SK-MEL-5 (cell line): ENCODE measurements at regions not wholly inside any gene's neighbourhood (a gene's known extent, or its start where the extent isn't known, plus 50 kb on each side); places are given as distances from the start of the nearest gene placed in this dataset.

Experiments used
- DNase-seq: peaks from one replicate; pipeline ENCODE4 v3.0.0-alpha.2; 2016; ENCODE audit warnings: low read depth, low spot score
- in situ Hi-C: cut with HindIII; loops from 2 replicates; pipeline ENCODE4 v1.10.0; 2016; ENCODE audit warnings: low sequenced_read_pairs, high pct_unique_total_duplicates, low pct_unique_long_range_greater_than_20kb
- small RNA-seq, 2 experiments: library from RNA; depleted of rRNA; stranded (forward); fragments of <200 nt; gene quantifications; one replicate each; pipeline ENCODE3, GENCODE V24; 2014

DNA sequence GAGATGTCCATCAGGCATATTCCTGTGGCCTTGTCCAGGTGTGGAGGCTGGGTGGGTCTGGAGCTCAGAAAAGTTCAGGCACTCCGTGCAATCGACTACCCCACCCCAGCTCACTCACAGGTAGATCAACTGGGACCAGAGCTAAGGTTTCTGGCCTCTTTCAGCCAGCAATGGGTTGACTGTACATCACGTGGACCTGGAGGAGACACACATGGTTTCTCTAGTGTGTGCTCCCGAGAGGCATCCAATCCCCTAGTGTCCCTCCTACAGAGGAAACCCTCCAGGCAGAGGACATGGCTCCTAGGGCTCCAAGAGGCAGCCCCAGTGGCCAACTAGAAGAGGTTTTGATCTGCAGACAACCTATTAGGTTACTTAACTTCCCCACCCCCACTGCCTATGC lies 119.5 kb upstream of the RGS6 start:
- in situ Hi-C loops, result no loop called here
- no peak for DNase-seq

DNA sequence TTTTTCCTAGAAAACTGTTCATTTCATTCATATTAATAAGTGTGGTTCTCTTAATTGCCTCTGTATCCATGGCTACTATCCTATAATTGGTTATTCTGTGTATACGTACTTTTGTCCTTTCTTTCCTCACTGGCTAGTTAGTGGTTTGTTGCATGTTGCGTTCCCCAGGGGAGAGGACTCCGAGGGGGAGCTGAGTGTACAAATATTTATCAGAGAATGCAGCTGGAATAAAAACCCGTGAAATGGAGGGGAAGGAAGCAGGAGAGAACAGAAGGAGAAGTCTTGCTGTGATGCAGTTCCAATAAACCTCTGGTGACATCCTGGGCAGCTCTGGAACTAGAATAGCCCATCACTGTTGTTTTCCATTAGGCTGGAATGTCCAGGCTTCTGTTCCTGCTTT lies 117.1 kb upstream of the RGS6 start:
- DNase-seq, result no peak
- in situ Hi-C loops, result no loop called here

DNA sequence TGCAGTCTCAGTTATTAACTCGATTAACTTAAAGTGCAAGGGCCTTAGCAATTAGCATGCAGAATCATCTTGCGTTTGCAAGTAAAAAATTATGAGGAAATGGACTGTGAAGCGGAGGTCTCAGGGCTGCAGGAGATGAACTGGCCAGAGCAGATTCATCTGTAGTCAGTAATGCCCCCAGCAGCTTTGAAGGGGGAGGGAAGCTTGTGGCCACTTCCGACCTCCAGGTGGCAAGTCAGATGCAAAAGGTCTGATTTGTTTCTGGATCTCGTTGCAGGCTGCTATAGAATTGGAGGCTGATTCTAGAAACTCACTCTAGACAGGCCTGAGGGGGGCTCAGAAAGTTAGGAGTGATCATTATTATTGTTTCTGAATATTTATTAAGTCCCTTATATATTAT lies 107.4 kb upstream of the RGS6 start:
- in situ Hi-C loops, result no loop called here

DNA sequence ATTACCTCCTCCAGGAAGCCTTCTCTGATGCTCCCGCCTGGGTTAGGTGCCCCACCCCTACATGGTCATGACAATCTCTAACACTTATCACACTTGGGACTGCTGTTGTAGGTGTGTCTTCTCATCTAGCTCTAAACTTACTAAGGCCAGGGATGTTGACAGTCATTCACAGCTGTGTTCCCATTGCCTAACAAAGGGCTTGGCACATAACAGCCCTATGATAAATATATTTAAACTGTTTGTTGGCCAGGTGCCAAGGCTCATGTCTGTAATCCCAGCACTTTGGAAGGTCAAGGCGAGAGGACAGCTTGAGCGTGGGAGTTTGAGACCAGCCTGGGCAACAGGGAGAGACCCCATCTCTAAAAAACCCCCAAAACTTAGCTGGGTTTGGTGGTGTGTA lies 98.8 kb upstream of the RGS6 start:
- no peak for DNase-seq
- in situ Hi-C loops, result no loop called here

More for the DNA sequence above, 107.4 kb upstream of the RGS6 start:
- no peak for DNase-seq

DNA sequence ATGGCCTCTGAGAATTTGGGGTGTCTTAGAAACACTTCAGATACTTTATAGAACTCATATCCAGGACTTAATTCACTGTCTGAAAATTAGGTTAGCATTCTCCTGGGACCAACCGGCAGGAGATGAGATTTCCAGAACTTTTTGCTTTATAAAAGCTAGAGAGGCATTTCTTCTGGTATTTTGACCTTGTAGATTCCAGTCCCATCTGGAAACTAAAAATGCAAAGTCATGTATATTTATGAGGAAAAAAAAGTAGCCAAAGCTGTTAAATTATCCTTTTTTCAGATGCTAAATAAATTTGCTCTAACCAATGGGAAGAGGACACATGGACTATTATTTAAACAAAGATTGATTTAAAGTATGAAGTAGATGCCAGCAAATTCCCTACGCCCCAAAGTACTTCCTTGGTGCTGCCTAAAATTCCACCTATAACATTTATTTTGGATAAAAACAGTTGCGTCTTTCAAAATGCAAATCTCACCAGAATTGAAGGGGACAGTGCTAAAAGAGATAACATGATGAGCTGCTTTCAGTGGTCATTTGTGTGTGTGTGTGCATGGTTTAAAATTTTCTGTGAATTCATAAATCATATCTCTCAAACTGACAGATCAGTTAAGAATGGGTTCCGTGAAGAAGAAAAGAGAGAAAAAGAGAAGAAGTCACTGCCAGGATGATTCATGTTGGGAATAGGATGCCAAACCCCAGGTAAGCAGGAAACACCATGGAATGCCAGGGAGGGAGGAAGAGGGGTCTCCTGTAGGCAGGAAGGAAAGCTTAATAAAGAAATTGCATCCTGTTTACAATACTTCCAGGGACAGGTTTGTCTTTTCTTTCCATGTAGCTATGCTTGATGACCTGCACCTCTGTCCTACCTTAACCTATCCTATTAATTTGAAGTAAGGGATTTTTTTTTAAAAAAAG lies 97.7 kb upstream of the RGS6 start:
- in situ Hi-C loops, result no loop called here
- no peak for DNase-seq

DNA sequence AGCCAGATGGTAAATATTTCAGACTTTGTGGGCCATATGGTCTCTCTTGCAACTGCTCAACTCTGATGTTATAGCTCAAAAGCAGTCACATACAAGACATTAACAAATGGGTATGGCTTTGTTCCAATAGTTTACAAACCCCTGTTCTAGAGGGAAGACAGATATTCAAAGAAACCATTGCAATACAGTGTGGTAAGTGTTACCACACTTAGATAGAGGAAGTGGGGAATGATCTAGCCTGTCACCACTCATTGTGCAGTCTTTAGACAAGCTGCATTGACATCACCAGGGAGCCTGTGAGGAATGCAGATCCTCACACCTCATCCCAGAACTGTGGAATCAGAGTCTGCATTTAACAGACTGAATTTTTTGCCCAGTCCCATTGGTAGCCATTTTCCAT lies 80.0 kb upstream of the RGS6 start:
- DNase-seq, result peak; percentile 4
- in situ Hi-C loops, result no loop called here

DNA sequence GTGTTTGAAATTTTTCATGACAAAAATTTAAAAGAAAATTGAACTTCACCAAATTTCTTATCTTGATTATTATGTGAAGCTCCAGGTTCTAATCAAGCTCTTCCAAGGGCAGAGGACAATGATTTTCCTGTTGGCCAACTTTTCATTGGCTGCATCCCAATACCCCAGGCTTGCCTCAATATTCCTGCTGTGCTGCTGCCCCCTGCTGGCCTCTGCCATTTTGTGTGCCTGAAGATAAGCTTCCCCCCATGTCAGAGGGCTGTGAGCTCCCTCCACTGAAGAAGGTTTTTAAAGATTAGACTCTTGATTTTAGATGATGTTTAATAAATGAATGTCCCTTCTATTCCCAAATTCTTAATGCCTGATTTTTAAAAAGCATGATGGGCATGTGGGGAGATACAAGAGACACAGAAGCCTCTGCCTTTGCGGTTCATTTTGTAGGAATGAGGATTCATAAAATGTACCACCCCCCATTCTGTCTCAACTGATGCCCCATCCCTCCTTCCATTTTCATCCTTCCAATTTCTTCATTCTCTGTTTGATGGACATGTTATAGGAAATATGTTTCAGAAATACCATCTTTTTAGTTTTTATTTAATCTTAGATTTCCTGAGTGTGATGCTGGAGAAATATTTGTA lies 76.7 kb upstream of the RGS6 start:
- DNase-seq, result peak; percentile 85
- in situ Hi-C loops, result no loop called here

DNA sequence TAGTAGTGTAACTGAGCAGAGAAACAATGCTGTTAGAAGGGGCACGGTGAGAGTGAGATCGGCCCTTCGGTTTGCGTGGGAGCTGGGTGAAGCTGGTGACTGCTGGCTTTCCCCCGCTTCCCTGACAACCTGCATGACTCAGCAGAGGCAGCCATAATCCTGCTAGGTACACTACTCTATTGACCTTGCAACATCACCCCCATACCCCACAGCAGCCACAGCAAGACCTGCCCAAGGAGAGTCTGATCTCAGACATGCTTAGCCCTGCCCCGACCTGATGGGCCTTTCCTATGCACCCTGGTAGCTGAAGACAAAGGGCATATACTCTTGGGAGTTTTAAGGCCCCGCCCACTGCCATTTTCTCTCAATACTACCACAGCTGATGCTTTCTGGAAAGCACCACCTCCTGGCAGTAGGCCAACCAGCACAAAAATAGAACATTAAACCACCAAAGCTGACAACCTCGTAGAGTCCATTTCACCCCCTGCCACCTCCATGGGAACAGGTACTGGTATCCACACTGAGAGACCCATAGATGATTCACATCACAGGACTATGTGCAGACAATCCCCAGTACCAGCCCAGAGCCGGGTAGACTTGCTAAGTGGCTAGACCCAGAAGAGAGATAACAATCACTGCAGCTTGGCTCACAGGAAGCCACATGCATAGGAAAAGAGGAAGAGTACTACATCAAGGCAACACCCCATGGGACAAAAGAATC lies 75.9 kb upstream of the RGS6 start:
- DNase-seq, result no peak
- in situ Hi-C loops, result no loop called here

DNA sequence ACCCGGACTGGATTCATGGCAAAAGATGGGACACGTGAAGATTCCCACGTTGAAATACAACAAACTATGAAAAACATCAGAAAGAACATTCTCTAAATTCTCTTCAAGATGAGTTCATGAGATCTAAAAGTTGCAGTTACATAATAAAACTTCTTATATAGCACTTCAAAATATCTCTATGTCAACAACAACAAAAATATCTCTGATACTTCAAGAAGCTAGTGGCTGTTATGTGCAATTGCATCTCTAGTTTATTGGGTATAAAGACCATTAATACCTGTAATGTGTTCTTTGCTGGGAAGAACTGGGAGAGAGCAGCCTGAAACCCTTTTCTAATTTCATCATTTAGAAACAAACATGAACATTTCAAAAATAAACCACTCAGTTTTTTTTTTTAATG lies 69.2 kb upstream of the RGS6 start:
- in situ Hi-C loops, result no loop called here
- DNase-seq, result no peak

DNA sequence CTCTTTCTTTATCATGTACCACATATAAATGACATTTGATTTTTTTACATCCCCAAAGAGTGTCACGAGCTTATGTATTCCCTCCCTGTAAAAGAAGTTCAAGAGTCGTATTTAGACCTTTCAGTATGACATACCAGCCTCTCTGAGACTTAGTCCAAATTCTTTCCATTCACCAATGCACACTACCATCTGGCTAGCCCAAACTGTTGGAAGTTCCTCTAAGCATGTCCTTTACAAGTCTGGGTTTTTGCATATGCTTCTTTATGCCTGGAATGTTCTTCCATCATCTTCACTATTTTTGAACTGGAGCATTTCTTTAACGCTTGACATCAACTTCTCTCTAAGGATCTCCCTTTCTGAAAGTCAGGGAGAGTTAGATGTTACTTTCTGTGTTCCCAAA lies 68.5 kb upstream of the RGS6 start:
- no peak for DNase-seq
- in situ Hi-C loops, result no loop called here

Small RNAs in the stretch of these regions (small RNA-seq; reads per million reads assigned to genes)
- 0 reads per million in 2 experiments for gene RN7SL683P
- 0 reads per million in 2 experiments for gene SNORD56B
